HepG2 (cell line): ENCODE measurements at regions not wholly inside any gene's neighbourhood (a gene's known extent, or its start where the extent isn't known, plus 50 kb on each side); places are given as distances from the start of the nearest gene placed in this dataset.

ENCODE experiments used
- ATAC-seq: fragments of 200-7000 bp; cut with Tn5 transposase; 3 replicates; pipeline ENCODE4 v1.9.1; 2020; ENCODE audit warnings: mild to moderate bottlenecking, moderate library complexity
- BruUV-seq: library from RNA; stranded (reverse); fragments of 400-500 nt; replicated peaks from 2 replicates; lab custom pipeline; 2021; lab: Mats Ljungman, UMichigan
- CTCF ChIA-PET: fragments of 300-600 bp; formaldehyde crosslinking; extraction: SDS; loops from one replicate; lab custom pipeline; 2021; ENCODE audit warnings: low total read pairs, inconsistent platforms, low intra/inter-chr PET ratio; lab: Yijun Ruan, JAX
- POLR2A ChIA-PET: fragments of 350-600 bp; sonication (Branson Sonifier 250); formaldehyde crosslinking; loops from one replicate; lab custom pipeline; 2020; ENCODE audit warnings: antibody characterized with exemption, inconsistent platforms; lab: Yijun Ruan, JAX
- DNase-seq: peaks from one replicate; pipeline ENCODE4 v3.0.0-alpha.2; 2015; ENCODE audit warnings: low spot score
- FAIRE-seq: peaks from 3 replicates; lab custom pipeline; 2011; peaks lifted over from hg19 to GRCh38; lab: Jason Lieb, UNC
- H2AFZ ChIP-seq: one replicate; pipeline ENCODE4 v1.6.1; 2011; ENCODE audit warnings: low read length, inconsistent platforms
- H3K27ac ChIP-seq: fragments of 300-600 bp; 3 replicates; pipeline ENCODE4 v1.8.0; 2011; ENCODE audit warnings: mixed run types, mild to moderate bottlenecking, mixed read lengths, low read length, inconsistent platforms; ENCODE audit not compliant: insufficient read depth; ENCODE audit errors: extremely low read length
- H3K27me3 ChIP-seq, 2 experiments: fragments of 200-600 bp in 1 of 2; 2 replicates in 1 of 2; 3 replicates in 1 of 2; pipeline versions ENCODE4 v1.6.0 to v1.8.0; 2011; ENCODE audit warnings: low read length in 2 of 2, mild to moderate bottlenecking in 2 of 2, moderate library complexity in 2 of 2, inconsistent platforms in 1 of 2; ENCODE audit not compliant: insufficient read depth in 2 of 2, control insufficient read depth in 1 of 2
- H3K36me3 ChIP-seq, 2 experiments: fragments of 200-600 bp in 1 of 2; replicated peaks in 1 of 2; 2 replicates in 1 of 2; 3 replicates in 1 of 2; pipeline versions ENCODE4 v1.5.1 to v1.8.0; 2011; ENCODE audit warnings: low read length in 2 of 2, inconsistent platforms in 1 of 2; ENCODE audit not compliant: insufficient read depth in 2 of 2, control insufficient read depth in 1 of 2
- H3K4me1 ChIP-seq: 2 replicates; pipeline ENCODE4 v1.5.1; 2012; ENCODE audit warnings: low read length, inconsistent platforms; ENCODE audit not compliant: insufficient read depth
- H3K4me2 ChIP-seq: 2 replicates; pipeline ENCODE4 v1.6.0; 2011; ENCODE audit warnings: low read depth, low read length, inconsistent platforms
- H3K4me3 ChIP-seq, 3 experiments: fragments of 200-600 bp in 1 of 3; sonication (generic), shearing (Covaris generic) in 1 of 3; replicated peaks in 1 of 3; 2 replicates each; pipeline ENCODE4 v1.5.1; 2011 to 2016; ENCODE audit warnings: low read length in 3 of 3, inconsistent platforms in 2 of 3, low read depth in 2 of 3, mild to moderate bottlenecking in 2 of 3, control low read depth in 1 of 3, mixed read lengths in 1 of 3; ENCODE audit not compliant: insufficient read depth in 1 of 3
- H3K79me2 ChIP-seq: one replicate; pipeline ENCODE4 v1.6.1; 2011; ENCODE audit warnings: low read length, inconsistent platforms; ENCODE audit not compliant: insufficient read depth
- H3K9ac ChIP-seq: 2 replicates; pipeline ENCODE4 v1.6.0; 2011; ENCODE audit warnings: mild to moderate bottlenecking, low read depth, low read length, inconsistent platforms; ENCODE audit not compliant: insufficient read depth
- H3K9me3 ChIP-seq: 2 replicates; pipeline ENCODE4 v1.5.1; 2012; ENCODE audit warnings: mild to moderate bottlenecking, low read length
- H4K20me1 ChIP-seq: 2 replicates; pipeline ENCODE4 v1.6.0; 2011; ENCODE audit warnings: inconsistent platforms, mild to moderate bottlenecking, low read length, moderate library complexity; ENCODE audit not compliant: insufficient read depth
- CCDC6 ChIP-seq: sonication (generic); formaldehyde crosslinking; IDR thresholded peaks from 2 replicates; pipeline ENCODE4 v1.8.1; 2022; ENCODE audit warnings: mild to moderate bottlenecking, missing genetic modification reagents, moderate library complexity
- JDP2 ChIP-seq: sonication (generic); formaldehyde crosslinking; IDR thresholded peaks from 2 replicates; pipeline ENCODE4 v1.8.1; 2022; ENCODE audit warnings: missing genetic modification reagents, borderline replicate concordance
- ZNF441 ChIP-seq: sonication (generic); formaldehyde crosslinking; IDR thresholded peaks from 2 replicates; pipeline ENCODE4 v1.7.0; 2021; ENCODE audit warnings: missing genetic modification reagents, borderline replicate concordance
- ZNF749 ChIP-seq: sonication (generic); formaldehyde crosslinking; IDR thresholded peaks from 2 replicates; pipeline ENCODE4 v1.8.0; 2022; ENCODE audit warnings: mild to moderate bottlenecking, missing genetic modification reagents, moderate library complexity, borderline replicate concordance
- ZNF883 ChIP-seq: sonication (generic); formaldehyde crosslinking; IDR thresholded peaks from 2 replicates; pipeline ENCODE4 v1.5.1; 2020; ENCODE audit warnings: mild to moderate bottlenecking, missing genetic modification reagents; ENCODE audit errors: not compliant biosample characterization
- WGBS: methylation state at CpG from one replicate; pipeline ENCODE4 v1.1.6; 2017; ENCODE audit warnings: low lambda C conversion rate; 5-methylcytosine and 5-hydroxymethylcytosine counted together
- in situ Hi-C: cut with HindIII; loops from 2 replicates; pipeline ENCODE4 v1.10.0; 2017; ENCODE audit warnings: low pct_unique_long_range_greater_than_20kb; ENCODE audit not compliant: extremely low pct_ligation_motif_present
- intact Hi-C: fragments of 100-400 bp; cut with micrococcal nuclease; formaldehyde crosslinking; loops from one replicate; pipeline ENCODE4 v1.10.0; 2022; ENCODE audit not compliant: unreplicated experiment
- TF ChIP-seq, protein P1 (sequence below): sonication (generic); formaldehyde crosslinking; IDR thresholded peaks from 2 replicates; pipeline ENCODE4 v1.4.0; 2020; ENCODE audit warnings: missing genetic modification reagents, mild to moderate bottlenecking, borderline replicate concordance
- TF ChIP-seq, protein P2 (sequence below): sonication (generic); formaldehyde crosslinking; IDR thresholded peaks from 2 replicates; pipeline ENCODE4 v1.5.1; 2020; ENCODE audit warnings: mild to moderate bottlenecking, missing genetic modification reagents
- TF ChIP-seq, protein P3 (sequence below): sonication (generic); formaldehyde crosslinking; IDR thresholded peaks from 2 replicates; pipeline ENCODE4 v1.8.0; 2022; ENCODE audit warnings: mild to moderate bottlenecking, missing genetic modification reagents, borderline replicate concordance

DNA sequence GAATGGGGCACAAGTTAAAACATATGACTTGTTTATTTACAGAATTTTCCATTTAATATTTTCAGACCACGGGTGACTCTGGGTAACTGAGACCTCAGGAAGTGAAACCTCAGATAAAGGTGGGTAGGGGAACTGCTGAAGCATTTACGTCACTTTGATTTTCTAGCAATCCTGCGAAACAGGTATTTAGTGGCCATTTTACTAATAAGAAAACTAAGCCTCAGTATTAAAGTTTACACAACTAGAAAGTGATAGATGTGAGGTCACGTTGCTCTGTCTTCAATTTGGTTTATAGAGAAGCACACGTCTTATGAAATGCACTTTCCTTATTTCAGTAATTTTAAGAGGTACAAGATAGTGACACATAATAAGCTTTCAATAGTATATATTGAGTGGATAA is 402.8 kb downstream of the FGF9 start:
- in situ Hi-C loops = no loop called here
- no peak overlapping the region for H3K27ac ChIP-seq
- no peaks in the 10 kb centered on the region for H3K4me1 ChIP-seq
- no peaks in the 10 kb centered on the region for H3K36me3 ChIP-seq
- ChIA-PET CTCF (no interaction called here), POLR2A (no interaction called here)
- FAIRE-seq (no peak), ATAC-seq (no peak), DNase-seq (no peak)
- H3K9me3 ChIP-seq = no peaks in the 10 kb centered on the region
- no peaks in the 10 kb centered on the region for H3K79me2 ChIP-seq
- no peak overlapping the region for H3K9ac ChIP-seq
- H3K4me3 ChIP-seq = no peak overlapping the region
- no TSS peak for BruUV-seq
- no peaks in the 10 kb centered on the region; a peak in 1 of 5 replicates for H3K27me3 ChIP-seq
- no peaks in the 10 kb centered on the region for H4K20me1 ChIP-seq
- TF ChIP-seq ZNF441 (CRISPR knock-in tag) (no peak), JDP2 (CRISPR knock-in tag) (no peak), ZNF749 (CRISPR knock-in tag) (no peak), ZNF883 (no peak), CCDC6 (CRISPR knock-in tag) (no peak)
- TF ChIP-seq, protein P1, sequence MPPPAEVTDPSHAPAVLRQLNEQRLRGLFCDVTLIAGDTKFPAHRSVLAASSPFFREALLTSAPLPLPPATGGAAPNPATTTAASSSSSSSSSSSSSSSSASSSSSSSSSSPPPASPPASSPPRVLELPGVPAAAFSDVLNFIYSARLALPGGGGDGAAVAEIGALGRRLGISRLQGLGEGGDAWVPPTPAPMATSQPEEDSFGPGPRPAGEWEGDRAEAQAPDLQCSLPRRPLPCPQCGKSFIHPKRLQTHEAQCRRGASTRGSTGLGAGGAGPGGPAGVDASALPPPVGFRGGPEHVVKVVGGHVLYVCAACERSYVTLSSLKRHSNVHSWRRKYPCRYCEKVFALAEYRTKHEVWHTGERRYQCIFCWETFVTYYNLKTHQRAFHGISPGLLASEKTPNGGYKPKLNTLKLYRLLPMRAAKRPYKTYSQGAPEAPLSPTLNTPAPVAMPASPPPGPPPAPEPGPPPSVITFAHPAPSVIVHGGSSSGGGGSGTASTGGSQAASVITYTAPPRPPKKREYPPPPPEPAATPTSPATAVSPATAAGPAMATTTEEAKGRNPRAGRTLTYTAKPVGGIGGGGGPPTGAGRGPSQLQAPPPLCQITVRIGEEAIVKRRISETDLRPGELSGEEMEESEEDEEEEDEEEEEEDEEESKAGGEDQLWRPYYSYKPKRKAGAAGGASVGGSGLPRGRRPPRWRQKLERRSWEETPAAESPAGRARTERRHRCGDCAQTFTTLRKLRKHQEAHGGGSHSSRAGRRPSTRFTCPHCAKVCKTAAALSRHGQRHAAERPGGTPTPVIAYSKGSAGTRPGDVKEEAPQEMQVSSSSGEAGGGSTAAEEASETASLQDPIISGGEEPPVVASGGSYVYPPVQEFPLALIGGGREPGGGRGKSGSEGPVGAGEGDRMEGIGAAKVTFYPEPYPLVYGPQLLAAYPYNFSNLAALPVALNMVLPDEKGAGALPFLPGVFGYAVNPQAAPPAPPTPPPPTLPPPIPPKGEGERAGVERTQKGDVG (CRISPR knock-in tag) = no peak
- TF ChIP-seq, protein P2, sequence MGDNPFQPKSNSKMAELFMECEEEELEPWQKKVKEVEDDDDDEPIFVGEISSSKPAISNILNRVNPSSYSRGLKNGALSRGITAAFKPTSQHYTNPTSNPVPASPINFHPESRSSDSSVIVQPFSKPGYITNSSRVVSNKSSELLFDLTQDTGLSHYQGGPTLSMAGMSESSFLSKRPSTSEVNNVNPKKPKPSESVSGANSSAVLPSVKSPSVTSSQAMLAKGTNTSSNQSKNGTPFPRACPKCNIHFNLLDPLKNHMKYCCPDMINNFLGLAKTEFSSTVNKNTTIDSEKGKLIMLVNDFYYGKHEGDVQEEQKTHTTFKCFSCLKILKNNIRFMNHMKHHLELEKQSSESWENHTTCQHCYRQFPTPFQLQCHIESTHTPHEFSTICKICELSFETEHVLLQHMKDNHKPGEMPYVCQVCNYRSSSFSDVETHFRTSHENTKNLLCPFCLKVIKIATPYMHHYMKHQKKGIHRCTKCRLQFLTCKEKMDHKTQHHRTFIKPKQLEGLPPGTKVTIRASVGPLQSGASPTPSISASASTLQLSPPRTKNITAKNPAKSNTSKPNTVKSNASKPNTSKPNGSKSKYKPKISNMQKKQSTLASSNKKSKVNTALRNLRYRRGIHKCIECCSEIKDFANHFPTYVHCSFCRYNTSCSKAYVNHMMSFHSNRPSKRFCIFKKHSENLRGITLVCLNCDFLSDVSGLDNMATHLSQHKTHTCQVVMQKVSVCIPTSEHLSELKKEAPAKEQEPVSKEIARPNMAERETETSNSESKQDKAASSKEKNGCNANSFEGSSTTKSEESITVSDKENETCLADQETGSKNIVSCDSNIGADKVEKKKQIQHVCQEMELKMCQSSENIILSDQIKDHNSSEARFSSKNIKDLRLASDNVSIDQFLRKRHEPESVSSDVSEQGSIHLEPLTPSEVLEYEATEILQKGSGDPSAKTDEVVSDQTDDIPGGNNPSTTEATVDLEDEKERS (CRISPR knock-in tag) = no peak
- TF ChIP-seq, protein P3, sequence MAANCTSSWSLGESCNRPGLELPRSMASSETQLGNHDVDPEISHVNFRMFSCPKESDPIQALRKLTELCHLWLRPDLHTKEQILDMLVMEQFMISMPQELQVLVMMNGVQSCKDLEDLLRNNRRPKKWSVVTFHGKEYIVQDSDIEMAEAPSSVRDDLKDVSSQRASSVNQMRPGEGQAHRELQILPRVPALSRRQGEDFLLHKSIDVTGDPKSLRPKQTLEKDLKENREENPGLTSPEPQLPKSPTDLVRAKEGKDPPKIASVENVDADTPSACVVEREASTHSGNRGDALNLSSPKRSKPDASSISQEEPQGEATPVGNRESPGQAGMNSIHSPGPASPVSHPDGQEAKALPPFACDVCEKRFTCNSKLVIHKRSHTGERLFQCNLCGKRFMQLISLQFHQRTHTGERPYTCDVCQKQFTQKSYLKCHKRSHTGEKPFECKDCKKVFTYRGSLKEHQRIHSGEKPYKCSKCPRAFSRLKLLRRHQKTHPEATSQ = no peak
- H3K4me2 ChIP-seq = no peak overlapping the region
- intact Hi-C loops = no loop called here
- H2AFZ ChIP-seq = no peak overlapping the region
- 20% methylated on average over 5 of the region's 5 CpGs for WGBS
